ENCODE measurements at regions not wholly inside any gene's neighbourhood (a gene's known extent, or its start where the extent isn't known, plus 50 kb on each side); places are given as distances from the start of the nearest gene placed in this dataset.

- TF ChIP-seq CTCF (IDR thresholded peaks at IDR 0.05; ENCODE audit: low read depth, low read length) = no peak
- no peak for TF ChIP-seq EZH2phosphoT487 (IDR thresholded peaks at IDR 0.05; ENCODE audit: low read depth)
Observed at GRCh38 chr2:34480366-34480765, 881.3 kb upstream of the FAM98A start.

All from OCI-LY3 (cell line).